Type B pancreatic cell (in vitro differentiated cells): ENCODE measurements at regions not wholly inside any gene's neighbourhood (a gene's known extent, or its start where the extent isn't known, plus 50 kb on each side); places are given as distances from the start of the nearest gene placed in this dataset.

Experiments
- DNase-seq: peaks from one replicate; pipeline ENCODE4 v3.0.0; 2021; ENCODE audit warnings: mixed read lengths; ENCODE audit not compliant: unreplicated experiment; ENCODE audit errors: extremely low spot score
- H3K27ac Mint-ChIP-seq: 2 replicates; pipeline ENCODE4 v1.8.0; 2021; ENCODE audit warnings: mild to moderate bottlenecking, mixed read lengths
- H3K27me3 Mint-ChIP-seq: 2 replicates; pipeline ENCODE4 v1.8.0; 2021; ENCODE audit warnings: mixed read lengths
- H3K36me3 Mint-ChIP-seq: 2 replicates; pipeline ENCODE4 v1.8.0; 2021; ENCODE audit warnings: mixed read lengths
- H3K4me1 Mint-ChIP-seq: one replicate; pipeline ENCODE4 v1.8.0; 2021; ENCODE audit warnings: mixed read lengths; ENCODE audit not compliant: unreplicated experiment
- H3K4me3 Mint-ChIP-seq: 2 replicates; pipeline ENCODE4 v1.8.0; 2021; ENCODE audit warnings: mild to moderate bottlenecking, mixed read lengths
- H3K9me3 Mint-ChIP-seq: 2 replicates; pipeline ENCODE4 v1.8.0; 2021; ENCODE audit warnings: mixed read lengths
- TF ChIP-seq, protein P1 (sequence below): fragments of 200-600 bp; sonication (generic); conservative IDR thresholded peaks from 2 replicates; pipeline ENCODE4 v1.5.0; 2021; ENCODE audit warnings: antibody characterized with exemption, mild to moderate bottlenecking

DNA sequence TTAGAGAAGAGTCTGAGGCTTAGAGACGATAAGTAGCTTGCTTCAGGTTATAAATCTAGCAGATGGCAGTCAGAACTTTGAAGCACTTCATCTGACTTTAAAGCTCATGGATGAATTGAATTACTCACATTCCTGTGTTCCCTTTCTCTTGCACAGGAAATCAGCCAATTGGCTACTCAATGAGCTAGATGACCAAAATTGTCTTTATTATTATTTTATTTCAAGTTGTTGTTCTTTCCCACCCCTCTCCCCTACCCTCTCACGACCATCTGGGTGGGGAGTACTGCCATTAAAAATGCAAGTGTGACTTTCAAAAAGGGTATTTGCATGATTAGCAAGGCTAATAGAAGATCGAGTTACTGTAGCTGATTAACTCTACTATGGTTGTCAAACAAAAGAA is 491.1 kb downstream of the NR4A2 start:
- Mint-ChIP-seq H3K4me3 (no peak overlapping the region), H3K36me3 (no peaks in the 10 kb centered on the region), H3K4me1 (no peaks in the 10 kb centered on the region), H3K9me3 (no peaks in the 10 kb centered on the region), H3K27me3 (no peaks in the 10 kb centered on the region), H3K27ac (no peak overlapping the region)
- TF ChIP-seq, protein P1, sequence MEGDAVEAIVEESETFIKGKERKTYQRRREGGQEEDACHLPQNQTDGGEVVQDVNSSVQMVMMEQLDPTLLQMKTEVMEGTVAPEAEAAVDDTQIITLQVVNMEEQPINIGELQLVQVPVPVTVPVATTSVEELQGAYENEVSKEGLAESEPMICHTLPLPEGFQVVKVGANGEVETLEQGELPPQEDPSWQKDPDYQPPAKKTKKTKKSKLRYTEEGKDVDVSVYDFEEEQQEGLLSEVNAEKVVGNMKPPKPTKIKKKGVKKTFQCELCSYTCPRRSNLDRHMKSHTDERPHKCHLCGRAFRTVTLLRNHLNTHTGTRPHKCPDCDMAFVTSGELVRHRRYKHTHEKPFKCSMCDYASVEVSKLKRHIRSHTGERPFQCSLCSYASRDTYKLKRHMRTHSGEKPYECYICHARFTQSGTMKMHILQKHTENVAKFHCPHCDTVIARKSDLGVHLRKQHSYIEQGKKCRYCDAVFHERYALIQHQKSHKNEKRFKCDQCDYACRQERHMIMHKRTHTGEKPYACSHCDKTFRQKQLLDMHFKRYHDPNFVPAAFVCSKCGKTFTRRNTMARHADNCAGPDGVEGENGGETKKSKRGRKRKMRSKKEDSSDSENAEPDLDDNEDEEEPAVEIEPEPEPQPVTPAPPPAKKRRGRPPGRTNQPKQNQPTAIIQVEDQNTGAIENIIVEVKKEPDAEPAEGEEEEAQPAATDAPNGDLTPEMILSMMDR: no peak
- no peak for DNase-seq

DNA sequence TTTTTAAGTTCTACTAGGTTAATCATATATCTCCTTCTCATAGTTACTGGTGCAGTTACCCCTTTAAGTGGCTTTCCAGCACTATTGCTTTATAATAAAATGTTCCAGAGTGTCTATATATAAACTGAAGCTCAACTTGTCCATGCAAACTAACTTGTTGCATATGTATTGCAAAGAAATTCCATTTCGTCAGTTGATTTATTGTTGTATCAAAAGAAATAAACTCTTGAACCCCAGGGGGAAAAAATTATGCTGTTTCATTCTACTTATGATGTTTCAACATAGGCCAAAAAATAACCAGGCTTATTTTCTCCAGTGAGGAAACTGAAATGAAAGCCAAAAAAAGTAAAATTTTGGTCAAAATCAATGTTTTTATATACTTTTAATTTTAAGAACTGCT is 491.9 kb downstream of the NR4A2 start:
- H3K27ac Mint-ChIP-seq: no peak overlapping the region
- H3K9me3 Mint-ChIP-seq: no peaks in the 10 kb centered on the region
- no peaks in the 10 kb centered on the region for H3K4me1 Mint-ChIP-seq
- no peak for DNase-seq
- no peak overlapping the region for H3K4me3 Mint-ChIP-seq
- H3K36me3 Mint-ChIP-seq: no peaks in the 10 kb centered on the region
- TF ChIP-seq, protein P1: no peak
- no peaks in the 10 kb centered on the region for H3K27me3 Mint-ChIP-seq

DNA sequence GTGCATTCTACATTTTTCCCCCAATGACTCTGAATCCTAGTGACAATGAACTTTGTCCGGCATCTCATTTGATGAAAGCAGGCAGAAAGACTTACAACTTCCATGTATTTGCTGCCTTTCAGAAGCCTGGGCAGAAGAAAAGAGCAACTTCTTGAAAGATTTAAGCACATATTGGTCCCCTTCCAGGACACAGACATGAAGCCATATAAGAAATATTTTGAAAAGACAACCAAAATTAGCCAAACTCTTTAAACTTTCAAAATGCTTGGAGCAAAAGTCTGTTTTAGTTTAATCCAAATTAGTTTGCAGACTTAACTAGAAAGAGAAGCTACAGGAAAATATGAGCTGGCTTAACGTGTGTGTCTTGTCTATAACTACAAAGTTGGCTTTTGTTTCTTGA is 492.5 kb downstream of the NR4A2 start:
- Mint-ChIP-seq H3K4me1 (no peaks in the 10 kb centered on the region), H3K27ac (no peak overlapping the region), H3K36me3 (no peaks in the 10 kb centered on the region), H3K9me3 (no peaks in the 10 kb centered on the region), H3K27me3 (no peaks in the 10 kb centered on the region), H3K4me3 (no peak overlapping the region)
- DNase-seq: no peak
- TF ChIP-seq, protein P1: no peak

DNA sequence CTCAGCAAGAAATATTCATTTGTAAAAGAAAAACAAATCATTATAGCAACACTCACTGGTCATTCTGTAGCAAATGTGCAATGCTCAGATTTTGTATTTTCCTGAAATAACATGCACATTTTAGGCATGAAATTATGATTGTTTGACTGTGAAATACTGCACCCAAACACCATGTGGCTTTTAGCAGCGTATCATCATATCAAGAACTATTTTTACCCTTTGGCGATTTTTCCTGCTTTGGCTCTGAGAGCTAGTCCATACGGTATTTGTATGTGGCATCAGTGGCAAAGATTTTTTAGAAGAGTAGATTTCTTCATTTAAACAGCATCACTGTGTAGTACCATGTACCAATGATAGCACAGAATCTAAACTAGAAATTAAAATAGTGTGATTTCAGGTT is 493.1 kb downstream of the NR4A2 start:
- Mint-ChIP-seq H3K36me3 (no peaks in the 10 kb centered on the region), H3K4me1 (no peaks in the 10 kb centered on the region), H3K4me3 (no peak overlapping the region), H3K27ac (no peak overlapping the region), H3K27me3 (no peaks in the 10 kb centered on the region), H3K9me3 (no peaks in the 10 kb centered on the region)
- no peak for DNase-seq
- TF ChIP-seq, protein P1: no peak

DNA sequence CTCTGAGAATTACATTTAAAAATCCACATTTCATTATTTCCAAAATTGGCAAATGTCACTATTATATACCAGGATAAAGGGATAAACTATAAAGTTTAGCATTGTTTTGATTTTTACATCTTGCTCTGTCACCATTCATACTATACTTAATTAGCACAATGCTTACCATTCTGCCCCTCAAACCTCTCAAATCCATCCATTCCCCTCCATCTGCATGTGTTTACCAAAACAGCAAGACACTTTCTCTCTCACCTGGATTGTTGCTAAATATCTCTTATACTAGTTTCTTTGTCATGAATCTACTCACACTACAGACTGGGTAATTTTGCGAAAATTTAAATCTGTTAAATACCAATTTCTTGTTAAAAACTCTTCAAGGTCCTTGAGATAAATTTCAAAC is 496.1 kb downstream of the NR4A2 start:
- no peaks in the 10 kb centered on the region for H3K4me1 Mint-ChIP-seq

More for the DNA sequence above, 496.1 kb downstream of the NR4A2 start:
- Mint-ChIP-seq H3K4me3 (no peak overlapping the region), H3K27me3 (no peaks in the 10 kb centered on the region), H3K9me3 (no peaks in the 10 kb centered on the region), H3K36me3 (no peaks in the 10 kb centered on the region), H3K27ac (no peak overlapping the region)
- no peak for DNase-seq
- TF ChIP-seq, protein P1: no peak
